ENCODE measurements at regions not wholly inside any gene's neighbourhood (a gene's known extent, or its start where the extent isn't known, plus 50 kb on each side); places are given as distances from the start of the nearest gene placed in this dataset.

DNA sequence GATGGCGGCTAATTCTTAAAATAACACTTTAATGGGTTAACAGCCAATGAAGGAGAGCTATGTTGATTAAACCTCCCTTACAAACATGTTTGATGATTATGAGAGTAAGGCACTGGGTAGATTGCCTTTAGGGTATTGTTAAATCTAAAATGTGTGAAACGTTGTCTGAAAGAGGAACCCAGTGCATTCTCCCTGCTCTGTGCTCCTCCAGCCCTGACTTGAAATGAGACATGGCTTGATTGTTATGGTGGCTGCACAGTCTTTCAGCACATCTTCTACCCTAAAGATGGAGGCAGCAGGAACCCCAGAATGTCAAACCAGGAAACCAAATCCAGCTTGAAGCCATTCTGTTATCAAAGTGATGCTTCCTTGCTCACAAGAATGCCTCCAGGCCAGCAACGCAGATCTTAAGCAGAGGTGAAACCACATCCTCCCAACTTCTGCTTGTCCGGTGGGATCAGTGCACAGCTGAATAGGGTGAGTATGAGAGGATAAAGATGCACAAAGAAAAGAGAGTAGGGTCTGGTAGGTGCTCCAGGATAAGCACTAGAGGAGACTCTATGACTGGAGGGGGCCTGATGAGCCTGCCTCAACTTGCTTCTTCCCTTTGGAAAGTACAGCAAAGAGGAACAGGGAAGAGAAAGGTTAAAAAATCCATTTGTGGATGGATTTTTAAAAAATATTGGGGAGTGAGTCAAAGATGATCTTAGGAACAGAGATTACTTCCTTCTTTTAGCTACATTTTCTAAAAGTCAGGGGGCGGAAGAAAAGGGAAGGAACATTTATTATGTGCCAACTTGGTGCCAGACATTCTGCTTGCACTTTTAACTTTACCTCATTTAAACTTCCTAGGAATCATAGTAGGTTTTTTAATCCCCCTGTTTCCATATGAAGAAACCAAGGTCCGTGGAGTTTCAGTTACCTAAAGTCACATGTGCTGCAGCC, 523.0 kb downstream of the TXNL1 start:
- DNase-seq: no peak

DNA sequence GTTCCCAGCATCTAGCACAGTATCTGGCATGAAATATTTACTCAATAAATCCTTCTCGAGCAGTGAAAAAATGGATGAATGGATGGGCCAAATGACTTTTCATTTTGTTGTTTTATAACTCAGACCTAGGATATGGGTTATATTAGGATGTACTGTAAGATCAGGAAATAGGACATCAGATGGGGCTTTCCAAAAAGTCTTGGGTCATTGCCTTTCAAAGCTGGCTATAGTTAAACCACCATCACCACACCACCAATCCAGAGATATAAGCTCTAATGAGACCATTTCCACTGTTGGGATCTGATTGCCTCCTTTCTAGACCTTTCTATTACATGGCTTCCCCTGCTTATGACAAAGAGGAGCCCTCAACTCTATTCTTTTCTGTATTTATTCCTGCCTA, 525.0 kb upstream of the TCF4 start:
- DNase-seq: no peak

DNA sequence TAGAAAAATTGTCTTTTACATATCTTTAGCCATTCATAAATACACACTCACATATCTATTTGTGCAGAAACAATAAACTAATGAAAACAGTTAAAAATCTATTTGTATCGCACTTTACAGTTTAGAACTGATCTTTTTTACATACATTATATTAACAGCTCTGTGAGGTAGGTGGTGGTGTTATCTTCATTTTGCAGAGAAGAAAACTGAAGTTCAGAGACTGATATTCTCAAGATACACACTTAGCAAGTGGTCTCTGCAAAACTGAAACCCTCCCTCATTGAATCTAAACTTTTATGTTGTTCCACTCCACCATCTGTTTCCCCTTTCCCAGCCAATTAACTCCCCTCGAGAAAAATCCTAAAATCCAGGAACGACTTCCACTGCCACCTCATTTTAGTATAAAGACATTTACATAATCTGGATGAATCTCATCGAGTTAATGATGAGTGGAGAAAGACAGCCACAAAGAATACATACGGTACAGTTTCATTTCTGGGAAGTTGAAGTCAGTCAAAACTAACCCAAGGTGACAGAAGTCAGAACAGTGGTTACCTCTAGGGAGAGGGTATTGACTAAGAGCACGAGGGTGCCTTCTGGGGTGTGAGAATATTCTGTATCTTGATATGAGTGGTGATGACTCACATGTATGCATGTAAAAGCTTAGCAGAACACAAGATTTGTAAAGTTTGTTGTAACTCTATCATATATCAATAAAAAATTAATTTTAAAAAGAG, 524.2 kb upstream of the TCF4 start:
- peak; percentile 32 for DNase-seq

DNA sequence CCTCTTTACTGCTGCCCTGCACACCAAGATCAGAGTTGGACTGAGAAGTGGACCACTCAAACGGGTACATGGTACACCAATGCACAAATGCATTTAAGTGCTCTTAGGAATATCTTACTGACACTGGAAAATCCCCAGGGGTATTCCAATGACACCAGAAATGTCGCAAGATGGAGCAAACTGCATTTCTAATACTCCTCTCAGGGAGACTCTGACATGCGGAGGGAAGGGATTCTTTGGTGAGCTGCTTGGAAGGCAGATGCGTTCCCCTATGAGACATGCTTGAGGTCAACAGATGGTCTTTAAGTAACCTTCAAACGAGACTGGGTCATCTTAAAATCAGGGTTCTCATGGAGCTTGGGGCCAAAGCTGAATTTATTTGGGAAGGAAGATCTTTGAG, 521.8 kb upstream of the TCF4 start:
- no peak for DNase-seq

DNA sequence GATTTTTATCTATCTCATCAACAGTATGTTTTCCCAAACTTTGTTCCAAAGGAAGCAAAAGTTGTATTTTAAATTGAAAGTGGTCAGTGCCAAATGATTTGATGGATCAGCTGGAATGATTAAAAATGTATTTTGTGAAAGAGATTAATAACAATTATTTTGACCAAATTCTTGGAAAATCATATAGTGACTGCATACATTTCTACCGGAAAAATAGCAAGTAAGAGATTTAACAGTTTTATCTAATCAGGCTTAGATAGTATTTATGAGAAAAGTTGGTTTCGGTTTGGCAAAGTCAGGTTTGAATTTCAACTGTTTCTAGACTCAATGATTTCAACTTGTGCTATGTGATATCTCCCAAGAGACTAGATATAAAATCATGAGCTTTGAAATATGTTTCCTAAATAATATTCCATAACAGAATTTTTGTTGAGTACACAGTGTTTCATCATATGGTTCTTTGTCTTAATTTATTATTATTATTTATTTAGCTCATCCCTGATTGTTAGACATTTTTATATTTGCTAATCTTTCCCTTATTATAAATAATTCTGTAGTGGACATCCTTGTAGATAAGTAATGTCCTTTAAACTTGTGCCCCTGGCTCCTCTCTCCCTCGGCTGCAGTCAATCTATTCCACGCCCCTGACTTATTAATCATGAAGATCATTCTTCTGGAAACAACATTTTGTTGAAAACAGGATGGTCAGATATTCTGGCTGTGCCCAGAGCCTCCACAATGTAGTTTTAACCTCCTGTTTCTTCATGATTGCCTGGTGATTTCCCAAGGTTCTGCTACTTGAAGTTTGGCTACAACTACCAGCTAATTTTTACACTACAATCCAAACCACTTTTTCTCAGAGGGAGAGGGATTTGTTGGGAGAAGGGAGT, 520.7 kb upstream of the TCF4 start:
- peak; percentile 6 for DNase-seq

DNA sequence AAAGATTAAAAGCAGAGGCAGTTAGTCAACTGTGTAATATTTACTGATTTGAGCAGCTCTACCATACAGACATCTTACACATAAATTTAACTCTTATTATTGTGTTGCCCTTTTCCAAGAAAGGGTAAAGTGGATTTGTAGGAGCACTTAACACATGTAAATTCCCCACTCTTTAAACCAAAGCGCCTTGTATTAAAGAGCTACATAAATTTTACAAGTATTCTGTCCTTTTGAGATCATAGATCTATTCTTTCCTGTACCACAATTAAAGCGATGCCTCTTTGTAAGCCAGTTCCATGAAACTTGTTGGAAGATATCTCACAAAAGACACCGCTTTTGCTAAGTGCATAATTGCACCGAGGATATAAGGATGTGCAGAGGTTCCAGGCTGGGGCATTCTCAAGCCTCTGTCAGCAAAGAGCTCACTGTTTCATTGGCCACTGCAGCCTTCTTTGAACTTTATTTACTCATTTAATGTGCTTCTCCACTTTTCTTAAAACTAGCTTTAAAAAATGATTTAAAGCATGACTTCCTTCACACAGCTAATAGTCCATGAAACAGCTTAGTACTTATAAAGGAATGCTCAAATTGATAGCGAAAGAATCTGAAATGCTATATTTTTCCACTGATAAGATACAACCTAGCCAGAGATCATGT, 520.0 kb upstream of the TCF4 start:
- no peak for DNase-seq

DNA sequence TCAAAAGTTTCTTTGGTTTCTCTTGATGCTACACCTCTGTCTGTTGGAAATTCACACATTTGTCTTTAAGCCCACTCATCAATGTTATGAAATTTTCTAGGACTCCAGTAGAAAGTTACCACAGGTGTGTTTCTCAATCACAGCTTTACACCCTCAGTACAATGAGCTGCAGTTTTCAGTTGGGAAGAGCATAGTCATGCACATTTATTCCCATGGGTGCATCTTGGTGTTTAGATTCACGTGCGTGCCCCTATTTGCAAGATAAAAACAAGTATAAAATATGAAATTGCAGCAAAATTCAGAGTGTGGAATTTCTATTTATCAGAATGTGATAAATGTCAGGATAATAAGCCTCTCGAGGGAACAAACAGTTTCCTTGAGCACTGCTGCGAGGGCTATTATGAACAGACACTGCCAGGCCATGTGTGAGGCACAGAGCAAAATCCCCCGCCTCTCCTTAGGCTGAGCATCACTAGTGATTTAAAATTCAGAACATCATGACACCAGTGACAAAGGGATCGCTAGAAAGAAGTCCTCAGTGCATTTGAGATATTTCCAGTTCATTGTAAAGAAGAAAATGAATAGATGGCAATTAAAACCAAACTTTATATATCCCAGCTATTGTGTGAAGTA, 512.2 kb upstream of the TCF4 start:
- no peak for DNase-seq

DNA sequence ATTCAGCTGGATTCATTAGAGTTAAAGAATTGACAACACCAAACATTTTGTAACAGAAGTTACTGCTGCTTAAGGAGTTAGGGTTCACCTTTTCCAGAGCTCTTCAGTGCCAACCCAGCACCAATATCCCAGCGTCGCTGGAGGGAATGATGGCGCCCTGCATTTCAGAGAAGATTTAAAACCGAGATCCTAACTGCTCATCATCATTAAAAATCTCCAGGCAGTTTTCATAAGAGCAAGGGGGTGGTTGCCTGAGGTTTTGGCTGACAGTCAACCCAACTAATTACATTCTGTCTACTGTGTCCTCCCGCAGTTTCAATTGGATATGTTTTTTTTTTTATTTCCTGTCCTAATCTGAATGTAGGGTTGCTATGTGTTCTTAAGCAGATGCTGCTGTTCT, 509.6 kb upstream of the TCF4 start:
- no peak for DNase-seq

DNA sequence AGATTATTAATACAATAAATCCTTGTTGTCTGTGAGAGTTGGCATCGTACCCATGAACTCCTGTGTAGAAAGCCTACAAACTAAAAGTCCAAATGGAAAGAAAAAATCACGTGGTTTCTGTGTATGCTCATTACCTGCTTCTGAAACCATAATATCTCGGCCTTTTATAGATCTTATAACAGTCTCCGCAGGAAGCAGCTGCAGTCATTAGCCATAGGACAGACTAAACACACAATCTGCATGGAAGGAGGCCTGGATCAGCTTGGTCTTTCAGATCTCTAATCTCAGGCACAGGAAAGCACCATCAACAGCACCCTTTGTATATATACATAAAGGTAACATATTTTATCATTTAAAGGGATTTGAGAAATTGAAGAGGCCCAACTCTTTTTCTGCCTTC, 508.9 kb upstream of the TCF4 start:
- DNase-seq: no peak

DNA sequence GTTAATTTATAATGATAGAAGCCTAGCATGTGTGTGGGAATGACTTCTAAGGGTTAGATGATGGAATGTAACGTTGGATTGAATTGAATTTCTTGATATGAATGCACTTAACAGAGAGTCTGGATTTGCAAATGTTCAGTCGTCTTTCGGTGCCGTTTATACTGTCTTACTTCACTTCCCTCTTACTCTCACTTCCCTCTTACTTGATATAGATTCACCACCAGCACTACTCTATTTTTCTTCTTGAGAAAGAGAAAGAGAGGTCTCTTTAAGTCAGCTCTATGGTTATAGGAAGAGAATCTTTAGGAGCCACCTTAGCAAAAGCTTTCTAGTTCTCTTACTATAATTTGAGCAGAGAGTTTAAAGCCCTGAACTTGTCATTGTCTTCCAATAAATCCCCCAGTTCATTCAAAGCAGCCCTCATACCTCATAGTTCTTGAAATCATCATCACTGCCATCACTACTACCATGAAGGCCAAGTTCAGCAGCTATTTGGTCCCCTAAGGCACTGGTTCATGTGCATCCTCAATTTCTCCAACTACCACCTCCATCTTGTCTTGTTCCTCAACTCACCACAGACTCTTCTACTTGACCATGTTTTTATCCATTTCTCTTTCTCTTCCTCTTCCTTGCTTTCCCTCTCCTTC, 501.7 kb upstream of the TCF4 start:
- DNase-seq: no peak

DNA sequence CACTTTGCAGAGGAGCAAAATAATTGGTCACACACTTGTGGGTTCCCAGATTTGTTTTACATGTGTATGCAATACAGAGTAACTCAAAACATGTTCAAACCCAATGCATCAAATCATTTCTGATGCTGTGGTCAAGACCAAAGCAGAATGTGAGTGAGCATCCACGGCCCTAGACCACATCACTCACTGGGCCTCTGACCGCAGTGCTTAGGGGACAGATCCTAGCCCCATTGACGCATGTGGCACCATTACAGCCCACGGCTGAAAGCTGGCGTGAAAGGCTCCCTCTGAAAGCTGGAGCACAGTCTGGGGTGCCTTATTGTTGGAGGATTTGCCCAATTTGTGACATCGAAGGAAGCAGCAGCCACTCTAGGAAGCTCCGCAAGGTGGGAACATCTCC, 498.8 kb upstream of the TCF4 start:
- DNase-seq: no peak

DNA sequence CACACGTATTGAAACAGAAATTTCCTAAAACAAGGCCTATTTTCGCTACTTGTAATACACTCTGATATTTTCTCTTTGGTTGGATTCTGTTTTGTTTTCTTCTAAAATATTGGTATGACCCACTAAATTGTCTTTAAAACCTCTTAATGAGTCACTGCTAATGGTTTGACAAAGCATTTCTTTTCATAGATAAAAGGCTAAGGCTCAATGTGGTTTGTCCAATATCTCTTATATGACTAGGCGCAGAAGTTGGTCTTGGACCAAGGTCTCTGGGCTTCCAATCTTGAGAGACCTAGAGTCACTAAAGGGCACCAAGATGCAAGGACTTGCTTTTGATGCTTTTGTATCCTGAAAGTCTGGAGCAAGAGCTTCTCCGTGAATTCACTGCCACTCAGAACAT, 498.2 kb upstream of the TCF4 start:
- peak; percentile 8 for DNase-seq

DNA sequence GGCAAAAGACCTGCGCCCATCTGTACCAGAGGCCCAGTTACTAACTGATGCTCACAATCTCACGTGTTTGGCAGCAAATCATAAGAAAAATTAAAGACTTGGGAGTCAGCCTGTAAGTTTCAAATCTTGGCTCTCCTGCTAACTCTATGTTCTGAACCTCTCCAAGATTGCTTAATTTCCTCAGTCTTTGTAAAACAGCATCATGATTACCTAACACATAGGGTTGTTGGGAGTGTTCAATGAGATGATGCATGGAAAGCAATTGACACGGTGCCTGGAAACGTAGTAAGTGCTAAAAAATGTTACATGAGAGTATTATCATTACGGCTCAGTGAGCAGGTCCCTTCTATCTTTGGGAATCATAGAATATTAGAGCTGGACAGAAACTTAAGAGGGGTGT, 497.6 kb upstream of the TCF4 start:
- peak; percentile 80 for DNase-seq

DNA sequence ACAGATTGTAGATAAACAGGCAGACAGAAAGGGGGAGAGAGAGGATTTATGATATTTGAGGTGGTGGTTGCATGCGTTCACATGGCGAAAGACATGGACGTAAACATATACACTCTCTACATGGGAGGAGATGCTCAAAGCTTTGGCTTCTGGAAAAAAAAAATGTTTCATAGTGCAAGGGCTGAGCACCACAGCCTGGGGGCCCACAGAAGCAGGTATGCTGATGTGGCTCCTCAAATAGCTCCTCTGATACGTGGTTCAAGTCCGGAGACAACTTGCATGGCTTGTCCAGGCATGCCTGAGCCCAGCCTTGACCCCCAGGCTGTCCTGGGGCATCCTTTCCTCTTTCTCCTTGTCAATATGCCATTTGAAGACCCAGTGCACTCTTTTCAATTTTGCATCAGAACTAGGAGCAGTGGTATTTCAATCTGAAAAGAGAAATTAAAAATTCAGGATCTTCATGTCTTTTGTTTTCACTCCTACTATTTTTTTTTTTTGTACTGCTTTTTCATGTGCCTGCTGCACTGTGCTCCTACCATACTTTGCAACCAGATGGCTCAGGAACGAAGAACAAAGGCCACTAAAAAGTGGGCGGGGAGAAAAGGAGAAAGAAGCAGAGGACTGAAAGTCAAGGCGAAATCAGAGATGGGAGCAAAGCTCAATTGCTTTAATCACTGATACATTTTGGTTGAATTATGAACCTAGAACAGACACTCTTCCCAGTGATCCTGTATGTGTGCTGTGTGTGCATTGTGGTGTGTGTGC, 495.7 kb upstream of the TCF4 start:
- DNase-seq: peak; percentile 3

DNA sequence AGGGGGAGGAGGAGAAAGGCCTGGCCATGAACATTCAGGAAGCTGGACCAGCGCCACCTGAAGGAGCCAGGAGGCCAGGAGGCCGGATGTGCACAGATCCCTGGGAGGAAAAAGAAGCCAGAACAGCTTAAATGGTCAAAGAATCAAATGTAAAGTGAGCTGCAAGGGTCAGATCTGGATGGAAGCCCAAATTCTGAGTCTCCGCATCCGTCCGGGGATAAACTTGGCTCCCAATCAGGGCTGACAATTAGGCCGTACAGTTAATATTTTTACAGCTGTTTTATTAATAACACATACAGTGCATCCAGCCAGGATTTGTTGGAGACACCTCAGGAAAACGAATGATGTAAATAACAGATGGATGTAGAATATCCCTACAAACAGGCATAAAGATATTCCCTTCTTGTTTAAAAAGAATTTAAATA, 495.1 kb upstream of the TCF4 start:
- peak; percentile 31 for DNase-seq

DNA sequence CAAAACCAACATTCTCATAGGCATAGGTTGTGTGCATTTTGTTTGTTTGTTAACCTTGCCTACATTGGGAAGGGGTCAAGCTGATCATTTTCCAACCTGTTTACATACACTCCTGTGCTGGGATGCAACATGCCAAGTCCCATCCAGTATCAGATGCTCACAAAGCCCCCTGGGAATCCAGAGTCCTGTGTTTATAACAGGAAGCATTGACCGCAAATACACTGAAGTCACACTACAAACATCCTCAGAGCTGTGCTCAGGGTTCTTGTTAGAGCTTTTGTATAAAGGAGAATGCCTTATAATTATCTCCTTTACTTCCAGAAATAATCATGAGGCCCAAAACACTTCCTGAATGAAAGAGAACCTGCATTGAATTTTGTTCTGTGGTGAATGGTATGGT, 488.7 kb upstream of the TCF4 start:
- DNase-seq: peak; percentile 6

DNA sequence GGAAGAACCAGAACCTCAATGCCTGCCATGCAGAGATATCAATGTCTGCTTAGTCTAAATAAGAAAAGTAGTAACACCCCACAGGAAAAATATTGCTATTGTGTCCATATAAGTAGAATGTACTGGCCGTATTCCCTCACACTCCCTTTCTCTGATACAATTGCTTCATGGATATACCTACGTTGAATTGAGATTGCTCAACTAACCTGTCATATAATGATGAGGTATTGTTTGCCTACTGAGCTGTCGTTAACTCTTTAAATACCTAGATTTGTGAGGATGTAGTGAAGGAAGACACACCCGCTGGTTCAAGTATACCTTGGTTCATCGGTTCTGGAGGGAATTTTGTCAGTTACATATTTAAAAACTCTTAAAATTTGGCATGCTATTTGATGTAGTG, 480.7 kb upstream of the TCF4 start:
- DNase-seq: no peak

DNA sequence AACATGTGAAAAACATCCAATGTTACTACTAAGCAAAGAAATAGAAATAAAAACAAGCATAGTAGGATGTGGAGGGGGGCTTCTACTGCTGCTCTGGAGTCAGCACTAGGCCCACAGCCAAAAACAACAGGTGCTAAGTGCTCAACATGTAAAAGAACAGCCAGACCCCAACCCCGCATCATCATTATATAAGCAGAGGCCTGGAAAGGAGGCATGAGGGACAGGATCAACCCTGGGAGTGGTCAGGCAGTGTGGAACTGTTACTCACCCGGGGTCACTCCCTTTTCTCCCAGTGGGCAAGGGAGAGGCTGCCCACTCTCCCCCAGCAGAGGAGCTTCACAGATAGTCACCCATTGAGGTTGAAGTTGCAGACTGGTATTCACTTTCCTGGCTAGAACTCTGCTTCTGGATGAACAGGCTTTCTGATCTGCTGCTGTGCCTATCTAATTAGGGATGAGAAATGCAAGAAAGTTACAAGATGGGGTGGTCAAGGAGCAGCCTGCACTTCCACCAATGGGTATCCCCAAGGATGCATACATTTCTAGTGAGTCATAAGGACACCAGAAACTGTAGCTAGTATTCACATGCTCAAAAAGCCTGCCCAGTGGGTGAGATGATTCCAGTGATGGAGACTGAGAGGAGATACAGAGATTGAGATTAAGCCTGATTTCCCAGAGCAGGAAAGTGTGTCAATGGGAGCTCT, 480.1 kb upstream of the TCF4 start:
- peak; percentile 87 for DNase-seq

DNA sequence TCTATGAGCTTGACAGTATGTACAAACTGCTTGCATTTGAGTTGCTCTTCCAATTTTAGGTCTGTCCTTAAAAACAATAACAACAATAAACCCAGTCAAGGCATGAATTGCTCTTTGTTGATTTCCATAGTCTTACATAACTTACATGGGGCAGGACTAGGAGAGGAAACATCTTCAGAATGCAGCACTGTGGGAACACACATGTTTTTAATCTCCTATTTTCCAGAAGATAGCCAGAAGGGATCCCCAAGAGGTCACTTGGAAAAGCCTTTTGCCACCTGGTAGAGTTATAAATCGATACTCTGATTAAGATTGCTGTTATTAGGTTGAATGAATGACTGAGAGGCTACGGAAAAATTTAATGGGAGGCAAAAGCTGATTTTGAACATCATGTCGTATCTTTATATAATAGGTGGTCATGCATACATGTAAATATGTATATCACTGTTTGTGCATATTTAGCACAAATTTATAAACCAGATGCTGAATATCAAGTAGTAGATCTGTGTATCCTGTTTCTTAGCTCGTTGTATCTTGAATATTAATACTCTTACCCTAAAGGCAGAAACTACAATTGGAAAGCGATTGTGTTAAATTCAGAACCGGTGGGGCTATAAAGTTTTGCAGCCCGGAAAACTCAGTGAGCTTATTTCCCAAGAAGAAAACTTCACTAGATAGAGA, 479.4 kb upstream of the TCF4 start:
- peak; percentile 53 for DNase-seq

Measured in fibroblast of skin of right quadriceps (primary cell).